Esophagus muscularis mucosa (tissue), 4 donors: ENCODE measurements at regions not wholly inside any gene's neighbourhood (a gene's known extent, or its start where the extent isn't known, plus 50 kb on each side); places are given as distances from the start of the nearest gene placed in this dataset.
"Not testable (repeated sequence)": the region's sequence is repeated elsewhere in the genome, so short reads cannot be mapped to it uniquely, and the experiment has no call there.

ENCODE experiments used
- DNase-seq: peaks from one replicate; pipeline ENCODE4 v3.0.0-alpha.2; 2017; ENCODE audit errors: extremely low spot score
- H3K27ac ChIP-seq, 4 donors: fragments of 200-600 bp; sonication (generic); replicated peaks in 1 of 4; 1 replicate in 3 of 4; 2 replicates in 1 of 4; pipeline ENCODE4 v1.5.1; 2016 to 2019; ENCODE audit warnings: mild to moderate bottlenecking in 1 of 4
- H3K27me3 ChIP-seq, 4 donors: fragments of 200-600 bp; sonication (generic); one replicate each; pipeline versions ENCODE4 v1.5.1 to v1.6.0; 2016 to 2019
- H3K36me3 ChIP-seq, 4 donors: fragments of 200-600 bp; sonication (generic); one replicate each; pipeline ENCODE4 v1.5.1; 2016 to 2019
- H3K4me1 ChIP-seq, 4 donors: fragments of 200-600 bp; sonication (generic); one replicate each; pipeline ENCODE4 v1.5.1; 2016 to 2019
- H3K4me3 ChIP-seq, 4 donors: fragments of 200-600 bp; sonication (generic); 1 replicate in 2 of 4; 2 replicates in 2 of 4; pipeline ENCODE4 v1.5.1; 2016 to 2019; ENCODE audit warnings: mild to moderate bottlenecking in 4 of 4, moderate library complexity in 1 of 4
- H3K9me3 ChIP-seq, 4 donors: fragments of 200-600 bp; sonication (generic); 1 replicate in 3 of 4; 2 replicates in 1 of 4; pipeline ENCODE4 v1.5.1; 2016 to 2019
- EP300 ChIP-seq: sonication (generic); formaldehyde crosslinking; IDR thresholded peaks from one replicate; pipeline ENCODE4 v1.6.1; 2017; ENCODE audit warnings: antibody characterized with exemption
- POLR2A ChIP-seq: fragments of 450-650 bp; IDR thresholded peaks from one replicate; pipeline ENCODE4 v1.6.1; 2017; ENCODE audit warnings: antibody characterized with exemption, moderate library complexity, mild to moderate bottlenecking, low read depth
- POLR2AphosphoS5 ChIP-seq, 2 donors: sonication (generic); formaldehyde crosslinking; IDR thresholded peaks; one replicate each; pipeline ENCODE4 v1.6.1; 2017; ENCODE audit warnings: antibody characterized with exemption in 2 of 2
- WGBS: methylation state at CpG from one replicate; pipeline ENCODE4 v1.1.5; 2018; 5-methylcytosine and 5-hydroxymethylcytosine counted together
- intact Hi-C: fragments of 100-400 bp; cut with DNase I; formaldehyde crosslinking; loops from one replicate; pipeline ENCODE4 v1.15.1; 2023
- TF ChIP-seq, protein P1 (sequence below), 3 experiments: fragments of 200-600 bp in 2 of 3; fragments of 450-650 bp in 1 of 3; sonication (generic) in 2 of 3; IDR thresholded peaks; one replicate each; pipeline ENCODE4 v1.5.1; 2017 to 2019; ENCODE audit warnings: antibody characterized with exemption in 3 of 3, mild to moderate bottlenecking in 2 of 3, moderate library complexity in 1 of 3

DNA sequence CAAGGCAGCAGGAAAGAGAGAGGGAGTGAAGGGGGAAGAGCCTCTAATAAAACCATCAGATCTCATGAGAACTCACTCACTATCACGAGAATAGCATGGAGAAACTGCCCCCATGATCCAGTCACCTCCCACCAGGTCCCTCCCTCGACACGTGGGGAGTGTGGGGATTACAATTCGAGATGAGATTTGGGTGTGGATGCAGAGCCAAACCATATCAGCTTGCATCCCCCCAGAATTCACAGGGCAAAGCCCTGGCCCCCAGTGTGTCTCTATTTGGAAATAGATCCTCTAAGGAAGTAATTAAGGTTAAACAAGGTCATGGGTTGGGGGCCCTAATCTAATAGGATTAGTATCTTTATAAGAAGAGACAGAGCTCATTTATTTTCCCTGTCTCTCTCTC lies 56.1 kb upstream of the TCL1A start:
- Histone ChIP-seq H3K27me3 (peaks cover 0 to 28% (median 0%) of the 10 kb centered on the region in 4 donors), H3K4me1 (no peaks in the 10 kb centered on the region), H3K27ac (no peak overlapping the region), H3K4me3 (no peak overlapping the region), H3K9me3 (no peaks in the 10 kb centered on the region), H3K36me3 (no peaks in the 10 kb centered on the region)
- TF ChIP-seq POLR2AphosphoS5 (IDR thresholded peaks at IDR 0.05): no peak
- TF ChIP-seq POLR2A: no peak
- no peak for TF ChIP-seq EP300
- TF ChIP-seq, protein P1, sequence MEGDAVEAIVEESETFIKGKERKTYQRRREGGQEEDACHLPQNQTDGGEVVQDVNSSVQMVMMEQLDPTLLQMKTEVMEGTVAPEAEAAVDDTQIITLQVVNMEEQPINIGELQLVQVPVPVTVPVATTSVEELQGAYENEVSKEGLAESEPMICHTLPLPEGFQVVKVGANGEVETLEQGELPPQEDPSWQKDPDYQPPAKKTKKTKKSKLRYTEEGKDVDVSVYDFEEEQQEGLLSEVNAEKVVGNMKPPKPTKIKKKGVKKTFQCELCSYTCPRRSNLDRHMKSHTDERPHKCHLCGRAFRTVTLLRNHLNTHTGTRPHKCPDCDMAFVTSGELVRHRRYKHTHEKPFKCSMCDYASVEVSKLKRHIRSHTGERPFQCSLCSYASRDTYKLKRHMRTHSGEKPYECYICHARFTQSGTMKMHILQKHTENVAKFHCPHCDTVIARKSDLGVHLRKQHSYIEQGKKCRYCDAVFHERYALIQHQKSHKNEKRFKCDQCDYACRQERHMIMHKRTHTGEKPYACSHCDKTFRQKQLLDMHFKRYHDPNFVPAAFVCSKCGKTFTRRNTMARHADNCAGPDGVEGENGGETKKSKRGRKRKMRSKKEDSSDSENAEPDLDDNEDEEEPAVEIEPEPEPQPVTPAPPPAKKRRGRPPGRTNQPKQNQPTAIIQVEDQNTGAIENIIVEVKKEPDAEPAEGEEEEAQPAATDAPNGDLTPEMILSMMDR (IDR thresholded peaks at IDR 0.05): no peak
- WGBS: 54% methylated on average over 4 of the region's 4 CpGs
- no peak for DNase-seq
- intact Hi-C loops: no loop called here

DNA sequence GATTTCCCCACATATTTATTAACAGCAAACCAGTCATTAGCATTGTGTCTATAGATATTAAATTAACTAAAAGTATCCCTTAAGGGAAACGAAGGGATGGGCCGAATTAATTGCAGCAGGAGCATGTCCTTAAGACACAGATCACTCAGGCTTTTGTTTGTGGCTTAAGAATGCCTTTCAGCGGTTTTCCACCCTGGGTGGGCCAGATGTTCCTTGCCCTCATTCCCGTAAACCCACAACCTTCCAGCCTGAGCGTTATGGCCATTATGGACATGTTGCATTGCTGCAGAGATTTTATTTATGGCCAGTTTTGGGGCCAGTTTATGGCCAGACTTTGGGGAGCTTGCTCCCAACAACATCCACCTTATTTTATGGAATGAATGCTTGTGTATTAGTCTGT lies 55.5 kb upstream of the TCL1A start:
- H3K4me3 ChIP-seq, H3K9me3 ChIP-seq, H3K36me3 ChIP-seq, intact Hi-C loops, DNase-seq, H3K4me1 ChIP-seq, H3K27ac ChIP-seq: not testable (repeated sequence)
- peaks cover 0 to 23% (median 0%) of the 10 kb centered on the region in 4 donors for H3K27me3 ChIP-seq
- 23% methylated on average over 5 of the region's 5 CpGs for WGBS

DNA sequence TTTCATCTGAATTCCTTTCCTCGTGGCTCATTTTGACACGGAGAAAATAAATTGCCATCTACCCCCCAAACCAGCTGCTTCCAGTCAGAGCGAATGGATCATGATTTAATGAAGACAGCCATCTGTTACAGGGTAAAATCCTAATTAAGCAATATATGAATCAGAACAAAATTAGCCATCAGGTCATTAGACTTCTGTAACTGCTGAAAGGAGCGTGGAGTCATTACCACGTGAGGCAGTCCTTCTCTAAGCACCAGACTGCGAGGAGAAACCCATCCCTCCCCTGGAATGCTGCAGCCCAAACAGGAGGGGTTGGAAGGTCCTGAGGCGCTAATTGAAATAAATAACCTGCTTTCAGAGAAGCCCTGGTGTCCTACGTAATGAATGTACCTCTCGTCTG lies 51.1 kb upstream of the TCL1A start:
- H3K36me3 ChIP-seq: no peaks in the 10 kb centered on the region
- H3K27me3 ChIP-seq: peaks cover 0 to 31% (median 4%) of the 10 kb centered on the region in 4 donors
- 30% methylated on average over 9 of the region's 9 CpGs for WGBS
- no peaks in the 10 kb centered on the region for H3K9me3 ChIP-seq
- no peaks in the 10 kb centered on the region for H3K4me1 ChIP-seq
- TF ChIP-seq POLR2A (no peak), EP300 (no peak), POLR2AphosphoS5 (IDR thresholded peaks at IDR 0.05) (no peak)
- TF ChIP-seq, protein P1 (IDR thresholded peaks at IDR 0.05): no peak
- H3K27ac ChIP-seq: no peak overlapping the region
- H3K4me3 ChIP-seq: no peak overlapping the region
- intact Hi-C loops: no loop called here
- no peak for DNase-seq

DNA sequence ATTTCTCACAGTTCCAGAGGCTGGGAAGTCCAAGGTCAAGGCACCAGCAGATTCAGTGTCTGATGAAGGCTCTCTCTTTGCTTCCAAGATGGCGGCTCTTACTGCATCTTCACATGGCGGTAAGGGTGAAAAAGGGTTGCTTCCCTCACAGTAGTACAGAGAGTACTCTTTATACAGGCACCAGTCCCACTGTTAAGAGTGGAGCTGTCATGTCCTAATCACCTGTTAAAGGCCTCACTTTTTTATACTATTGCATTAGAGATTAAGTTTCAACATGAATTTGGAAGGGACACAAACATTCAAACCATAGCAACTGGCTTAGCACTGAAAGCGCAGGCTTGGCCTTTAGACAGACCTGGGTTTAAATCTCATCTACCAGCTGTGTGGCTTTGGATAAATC lies 50.0 kb upstream of the TCL1A start:
- Histone ChIP-seq H3K36me3 (no peaks in the 10 kb centered on the region), H3K27ac (no peak overlapping the region), H3K27me3 (peaks cover 0 to 33% (median 5%) of the 10 kb centered on the region in 4 donors), H3K9me3 (no peaks in the 10 kb centered on the region), H3K4me1 (no peaks in the 10 kb centered on the region), H3K4me3 (no peak overlapping the region)
- intact Hi-C loops: no loop called here
- 93% methylated on average over 3 of the region's 3 CpGs for WGBS
- TF ChIP-seq EP300: no peak
- TF ChIP-seq POLR2A: no peak
- TF ChIP-seq, protein P1 (IDR thresholded peaks at IDR 0.05): no peak
- TF ChIP-seq POLR2AphosphoS5 (IDR thresholded peaks at IDR 0.05): no peak
- no peak for DNase-seq
